ENCODE measurements at regions not wholly inside any gene's neighbourhood (a gene's known extent, or its start where the extent isn't known, plus 50 kb on each side); places are given as distances from the start of the nearest gene placed in this dataset.
"Not testable (repeated sequence)": the region's sequence is repeated elsewhere in the genome, so short reads cannot be mapped to it uniquely, and the experiment has no call there.

DNA sequence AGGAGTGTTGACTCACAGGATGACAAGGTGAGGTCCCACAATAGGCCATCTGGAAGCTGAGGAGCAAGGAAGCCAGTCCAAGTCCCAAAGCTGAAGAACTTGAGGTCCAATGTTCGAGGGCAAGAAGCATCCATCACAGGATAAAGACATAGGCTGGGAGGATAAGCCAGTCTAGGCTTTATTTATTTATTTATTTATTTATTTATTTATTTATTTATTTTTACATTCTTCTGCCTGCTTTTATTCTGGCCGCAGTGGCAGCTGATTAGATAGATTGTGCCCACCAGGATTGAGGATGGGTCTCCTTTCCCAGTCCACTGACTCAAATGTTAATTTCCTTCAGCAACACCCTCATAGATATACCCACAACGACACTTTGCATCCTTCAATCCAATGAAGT, 472.2 kb upstream of the DPPA4 start:
- no peak for DNase-seq

DNA sequence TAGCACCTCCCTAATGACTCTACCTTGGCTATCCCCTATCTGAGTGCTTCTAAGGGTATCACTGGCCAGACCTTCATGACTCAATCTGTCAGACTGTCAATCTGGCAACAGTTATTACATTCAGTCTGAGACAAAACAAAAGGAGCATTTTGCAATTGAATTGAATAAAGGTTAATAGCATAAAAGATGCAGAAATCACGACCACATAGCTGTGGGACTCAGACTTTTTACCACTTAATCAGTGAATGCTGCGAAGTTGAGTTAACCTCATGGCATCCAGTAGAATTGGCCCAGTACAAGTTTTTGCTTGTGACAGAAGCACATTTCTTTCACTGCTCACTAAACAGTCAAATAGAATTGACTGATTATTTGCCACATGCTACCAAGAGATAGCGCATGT, 480.7 kb upstream of the DPPA4 start:
- no peak for DNase-seq

DNA sequence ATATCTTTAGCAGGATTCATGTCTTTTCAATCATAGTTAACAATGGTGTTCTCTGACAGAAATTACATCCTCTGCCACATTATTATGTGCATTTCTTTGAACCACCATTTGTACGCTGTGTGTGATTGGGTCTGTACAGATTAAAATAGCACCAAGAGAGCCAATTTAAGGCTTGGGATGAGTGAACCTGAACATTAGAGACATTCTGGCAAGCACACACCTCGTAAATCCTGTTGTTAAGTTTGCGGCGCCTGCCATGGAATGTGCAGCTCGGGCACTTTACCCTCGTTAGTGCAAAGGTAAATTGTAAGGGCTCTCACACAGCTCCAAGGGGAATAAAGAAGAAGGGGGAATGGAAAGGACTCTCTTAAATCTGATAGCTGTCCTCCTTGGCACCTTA, 482.4 kb upstream of the DPPA4 start:
- DNase-seq, result no peak

- no peak for DNase-seq
Observed at GRCh38 chr3:109825971-109826810, 488.8 kb upstream of the DPPA4 start.

DNA sequence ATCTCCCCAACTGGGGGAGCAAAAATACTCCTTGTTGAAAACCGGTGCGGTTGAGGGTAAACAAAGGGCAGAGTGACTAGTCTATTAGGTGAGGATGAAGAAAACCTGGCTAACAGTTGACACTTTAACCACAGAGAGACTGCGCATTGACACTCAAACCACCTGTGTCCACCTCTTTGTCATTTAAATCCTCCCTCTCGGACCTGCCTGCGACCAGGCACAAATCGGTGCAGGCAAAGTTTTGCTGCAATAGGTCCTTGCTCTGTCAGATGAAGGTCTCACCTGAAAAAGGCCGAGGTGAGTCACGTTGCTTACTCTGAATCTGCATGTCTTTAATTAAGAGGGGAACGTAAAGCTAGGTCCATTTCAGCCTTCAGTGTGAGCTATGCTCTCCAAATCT, 494.1 kb upstream of the DPPA4 start:
- no peak for DNase-seq

DNA sequence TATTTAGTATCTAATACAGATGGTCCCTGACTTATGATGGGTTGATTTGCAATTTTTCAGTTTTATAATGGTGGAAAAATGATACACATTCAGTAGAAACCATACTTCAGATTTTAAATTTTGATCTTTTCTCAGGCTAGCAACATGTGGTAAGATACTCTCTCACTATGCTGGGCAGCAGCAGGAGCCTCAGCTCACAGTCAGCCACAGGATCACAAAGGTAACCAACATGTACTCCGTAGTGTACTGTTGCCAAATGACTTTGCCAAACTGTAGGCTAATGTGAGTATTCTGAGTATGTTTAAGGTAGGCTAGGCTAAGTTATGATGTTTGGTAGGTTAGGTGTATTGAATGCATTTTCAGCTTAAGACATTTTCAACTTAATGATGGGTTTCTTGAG, 498.6 kb upstream of the DPPA4 start:
- no peak for DNase-seq

GRCh38 chr3:109851854-109852253, 514.5 kb upstream of the DPPA4 start:
- DNase-seq, result no peak

- no peak for DNase-seq
Observed at GRCh38 chr3:109852283-109852682, 514.9 kb upstream of the DPPA4 start.

DNA sequence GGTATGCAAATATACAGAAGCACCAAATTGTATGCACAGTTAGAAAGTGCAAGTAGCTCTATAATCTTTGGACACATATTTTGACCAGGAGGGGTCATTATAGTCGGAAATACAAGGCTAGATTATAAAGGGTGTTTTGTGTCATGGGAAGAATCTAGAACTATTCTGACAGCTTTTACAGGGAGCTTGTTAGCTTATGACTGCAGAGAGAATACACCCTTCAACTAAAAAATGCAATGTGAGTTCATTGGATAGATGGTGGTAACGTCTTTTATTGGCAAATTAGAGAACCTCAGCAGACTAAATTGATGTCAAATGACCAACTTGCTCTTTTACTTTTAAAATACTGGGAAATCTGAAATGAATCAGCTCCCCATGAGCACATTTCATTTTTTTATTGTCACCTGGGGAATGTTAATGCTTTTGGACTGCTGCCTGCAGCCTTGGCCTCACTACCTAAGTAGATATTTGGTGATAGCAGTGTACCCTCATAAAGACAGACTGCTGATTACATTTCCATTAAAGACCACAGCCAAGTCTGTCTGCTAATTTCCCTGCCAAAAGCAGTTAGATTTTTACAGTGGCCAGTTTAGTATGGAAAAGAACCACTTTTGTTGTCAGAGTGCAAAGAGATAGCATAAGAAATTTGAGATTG, 515.9 kb upstream of the DPPA4 start:
- DNase-seq, result no peak

- DNase-seq, result no peak
Observed at GRCh38 chr3:109863701-109864100, 526.4 kb upstream of the DPPA4 start.

- no peak for DNase-seq
Observed at GRCh38 chr3:109864452-109864851, 527.1 kb upstream of the DPPA4 start.

DNA sequence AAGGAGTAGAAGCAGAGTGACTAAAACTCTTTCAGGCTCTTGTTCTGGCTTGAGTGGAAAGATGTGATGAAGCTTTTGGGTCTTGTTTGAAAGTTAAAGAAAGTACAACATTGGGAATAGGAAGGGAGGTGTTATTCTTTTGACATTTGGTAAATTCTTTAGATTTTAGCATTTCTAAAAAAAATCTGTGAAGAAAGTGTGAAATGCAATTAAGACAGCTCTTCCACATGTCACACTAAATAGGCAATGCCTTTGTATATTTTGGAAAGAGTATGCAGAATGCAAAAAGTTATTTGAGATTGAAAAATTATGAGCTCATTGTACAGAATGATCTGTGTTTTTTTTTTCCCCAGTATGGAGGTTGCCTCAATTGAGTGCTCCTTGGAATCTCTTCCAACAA, 532.2 kb upstream of the DPPA4 start:
- DNase-seq, result no peak

- no peak for DNase-seq
Observed at GRCh38 chr3:109874896-109875708, 537.8 kb upstream of the DPPA4 start.

DNA sequence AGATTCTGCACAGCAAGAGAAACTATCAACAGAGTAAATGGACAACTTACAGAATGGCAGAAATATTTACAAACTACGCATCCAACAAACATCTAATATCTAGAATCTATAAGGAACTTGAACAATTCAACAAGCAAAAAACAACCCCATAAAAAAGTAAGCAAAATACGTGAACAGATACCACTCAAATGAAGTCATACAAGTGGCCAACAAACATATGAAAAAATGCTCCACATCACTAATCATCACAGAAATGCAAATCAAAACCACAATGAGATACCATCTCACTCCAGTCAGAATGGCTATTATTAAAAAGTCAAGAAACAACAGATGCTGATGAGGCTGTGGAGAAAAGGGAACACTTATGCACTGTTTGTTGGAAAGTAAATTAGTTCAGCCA, 540.3 kb upstream of the DPPA4 start:
- DNase-seq, result not testable (repeated sequence)

GRCh38 chr3:109882144-109882543, 544.8 kb upstream of the DPPA4 start:
- DNase-seq, result no peak

GRCh38 chr3:109887293-109887692, 549.9 kb upstream of the DPPA4 start:
- no peak for DNase-seq

GRCh38 chr3:109888026-109888425, 550.7 kb upstream of the DPPA4 start:
- no peak for DNase-seq

DNA sequence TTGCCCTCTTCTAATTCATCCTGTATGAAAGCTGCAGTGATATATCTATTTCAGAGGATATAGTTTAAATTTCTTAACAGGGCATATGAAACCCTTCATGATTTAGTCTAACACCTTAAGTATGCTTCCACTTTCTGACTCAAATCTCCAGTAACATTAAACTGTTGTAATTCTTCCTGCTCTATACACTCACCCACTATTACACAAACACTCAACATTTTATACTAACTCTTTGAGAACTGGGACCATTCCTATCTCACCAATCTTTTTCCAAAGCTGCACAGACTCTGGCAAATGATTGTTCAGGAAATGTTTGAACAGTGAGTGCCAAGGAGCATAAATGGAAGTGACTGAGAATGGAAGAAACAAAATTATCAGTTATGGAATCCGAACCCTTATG, 560.4 kb upstream of the DPPA4 start:
- no peak for DNase-seq

- DNase-seq, result no peak
Observed at GRCh38 chr3:109899925-109900324, 562.6 kb upstream of the DPPA4 start.

DNA sequence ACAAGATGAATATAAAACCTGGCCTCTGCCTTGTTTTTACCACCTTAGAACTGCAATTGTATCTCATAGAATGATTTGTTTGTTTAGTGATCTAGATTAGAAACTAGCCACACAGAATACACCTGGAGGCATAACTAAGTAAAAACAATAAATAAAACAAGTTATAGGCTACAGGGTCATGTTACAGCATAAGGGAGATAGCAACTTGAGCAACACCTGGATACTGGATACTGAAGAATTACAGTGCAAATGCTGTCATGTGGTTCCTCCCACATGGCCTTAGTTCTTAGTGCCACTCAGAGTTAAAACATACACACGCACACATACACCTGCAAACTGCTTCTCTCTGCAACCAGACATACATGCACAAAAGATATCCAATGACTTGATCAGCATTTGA, 563.4 kb upstream of the DPPA4 start:
- no peak for DNase-seq

- DNase-seq, result no peak
Observed at GRCh38 chr3:109902549-109902948, 565.2 kb upstream of the DPPA4 start.

DNA sequence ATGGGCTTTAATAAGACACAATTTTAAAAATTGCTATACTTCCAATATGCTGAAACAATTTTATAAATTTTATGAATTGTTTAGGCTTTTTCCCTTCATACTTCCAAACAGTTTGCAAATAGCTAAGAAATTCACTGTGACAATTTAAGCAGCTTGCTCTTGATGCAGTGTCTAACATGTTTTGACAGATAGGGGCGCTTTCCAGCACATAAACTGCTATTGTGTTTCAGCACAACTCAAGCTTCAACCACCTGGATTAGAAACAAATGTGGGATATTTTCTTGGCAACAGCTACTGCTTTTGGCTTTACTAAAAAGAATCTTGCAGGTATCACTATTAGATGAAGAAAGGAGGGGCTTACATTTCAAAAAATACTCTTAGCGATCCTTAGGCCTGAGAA, 565.8 kb upstream of the DPPA4 start:
- no peak for DNase-seq

DNA sequence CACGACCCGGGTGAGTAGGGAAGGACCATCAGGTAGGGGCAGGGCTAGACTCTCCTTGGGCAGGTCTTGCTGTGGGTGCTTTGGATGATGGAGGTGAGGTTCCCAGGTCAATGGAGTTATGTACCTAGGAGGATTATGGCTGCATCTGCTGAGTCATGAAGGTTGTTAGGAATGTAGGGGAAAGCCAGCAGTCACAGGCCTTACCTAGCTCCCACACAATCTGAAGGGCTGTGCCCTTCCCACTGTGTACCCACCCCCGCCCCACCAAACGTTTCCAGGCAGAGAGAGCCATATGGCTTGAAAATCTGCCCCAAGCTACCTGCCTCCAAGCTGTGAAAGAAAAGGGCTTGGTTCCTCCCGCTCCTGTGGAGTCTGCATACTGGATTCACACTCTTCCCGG, 573.4 kb upstream of the DPPA4 start:
- no peak for DNase-seq

- no peak for DNase-seq
Observed at GRCh38 chr3:109918740-109919139, 581.4 kb upstream of the DPPA4 start.
